H9 (cell line): ENCODE measurements at regions not wholly inside any gene's neighbourhood (a gene's known extent, or its start where the extent isn't known, plus 50 kb on each side); places are given as distances from the start of the nearest gene placed in this dataset.

ENCODE experiments used
- DNase-seq: peaks from one replicate; pipeline ENCODE4 v3.0.0-alpha.2; 2017
- H2AFZ ChIP-seq: one replicate; pipeline ENCODE4 v1.6.1; 2013; ENCODE audit warnings: mild to moderate bottlenecking, low read length, control low read depth, moderate library complexity
- H2AK5ac ChIP-seq: 2 replicates; pipeline ENCODE4 v1.6.1; 2013; ENCODE audit warnings: low read length, control low read depth, mixed read lengths; ENCODE audit not compliant: insufficient read length
- H2BK120ac ChIP-seq: one replicate; pipeline ENCODE4 v1.6.1; 2013; ENCODE audit warnings: low read depth, mild to moderate bottlenecking, low read length, control low read depth, inconsistent platforms; ENCODE audit not compliant: poor library complexity, severe bottlenecking
- H2BK12ac ChIP-seq: 2 replicates; pipeline ENCODE4 v1.6.1; 2013; ENCODE audit warnings: low read length, control low read depth, mixed read lengths, low read depth; ENCODE audit not compliant: insufficient read length
- H2BK15ac ChIP-seq: 2 replicates; pipeline ENCODE4 v1.6.1; 2013; ENCODE audit warnings: low read depth, low read length, control low read depth
- H2BK20ac ChIP-seq: one replicate; pipeline ENCODE4 v1.6.1; 2013; ENCODE audit warnings: low read depth, mild to moderate bottlenecking, low read length, control low read depth, inconsistent platforms; ENCODE audit not compliant: poor library complexity, severe bottlenecking
- H2BK5ac ChIP-seq: 2 replicates; pipeline ENCODE4 v1.6.1; 2013; ENCODE audit warnings: low read length, control low read depth, mixed read lengths; ENCODE audit not compliant: insufficient read length
- H3K14ac ChIP-seq: 2 replicates; pipeline ENCODE4 v1.6.1; 2013; ENCODE audit warnings: low read length, control low read depth; ENCODE audit not compliant: insufficient read depth
- H3K18ac ChIP-seq: 2 replicates; pipeline ENCODE4 v1.6.1; 2013; ENCODE audit warnings: low read depth, mild to moderate bottlenecking, mixed read lengths, low read length, control low read depth; ENCODE audit not compliant: insufficient read length
- H3K23ac ChIP-seq: 2 replicates; pipeline ENCODE4 v1.6.1; 2013; ENCODE audit warnings: low read length, control low read depth, mixed read lengths, low read depth; ENCODE audit not compliant: insufficient read length
- H3K23me2 ChIP-seq: 2 replicates; pipeline ENCODE4 v1.6.1; 2013; ENCODE audit warnings: low read depth, mild to moderate bottlenecking, mixed read lengths, low read length, control low read depth; ENCODE audit not compliant: insufficient read length, poor library complexity, severe bottlenecking
- H3K27ac ChIP-seq: 2 replicates; pipeline ENCODE4 v1.5.1; 2013; ENCODE audit warnings: low read length, control low read depth, mixed read lengths, low read depth; ENCODE audit not compliant: insufficient read length
- H3K27me3 ChIP-seq: 2 replicates; pipeline ENCODE4 v1.6.1; 2013; ENCODE audit warnings: low read length, control low read depth, inconsistent platforms; ENCODE audit not compliant: insufficient read depth
- H3K4ac ChIP-seq: 2 replicates; pipeline ENCODE4 v1.6.1; 2013; ENCODE audit warnings: low read depth, mild to moderate bottlenecking, control low read depth, inconsistent platforms, low read length, moderate library complexity
- H3K4me1 ChIP-seq: 2 replicates; pipeline ENCODE4 v1.6.1; 2013; ENCODE audit warnings: low read length, control low read depth, inconsistent platforms; ENCODE audit not compliant: insufficient read depth
- H3K4me2 ChIP-seq: 2 replicates; pipeline ENCODE4 v1.6.1; 2013; ENCODE audit warnings: low read length, control low read depth, mixed read lengths; ENCODE audit not compliant: insufficient read length, insufficient read depth
- H3K56ac ChIP-seq: 2 replicates; pipeline ENCODE4 v1.6.1; 2013; ENCODE audit warnings: low read depth, mild to moderate bottlenecking, mixed read lengths, low read length, control low read depth; ENCODE audit not compliant: insufficient read length
- H3K79me1 ChIP-seq: 2 replicates; pipeline ENCODE4 v1.6.1; 2013; ENCODE audit warnings: low read depth, mild to moderate bottlenecking, moderate library complexity, low read length, control low read depth, inconsistent platforms; ENCODE audit not compliant: insufficient read depth, poor library complexity, severe bottlenecking
- H3K79me2 ChIP-seq: 2 replicates; pipeline ENCODE4 v1.6.1; 2013; ENCODE audit warnings: low read length, control low read depth, inconsistent platforms; ENCODE audit not compliant: insufficient read depth
- H3K9ac ChIP-seq: 2 replicates; pipeline ENCODE4 v1.6.1; 2013; ENCODE audit warnings: low read length, control low read depth, mixed read lengths; ENCODE audit not compliant: insufficient read length; ENCODE audit errors: extremely low read depth
- H3K9me3 ChIP-seq: one replicate; pipeline ENCODE4 v1.6.1; 2013; ENCODE audit warnings: low read depth, low read length, inconsistent platforms; ENCODE audit not compliant: control insufficient read depth
- H3T11ph ChIP-seq: one replicate; pipeline ENCODE4 v1.6.1; 2013; ENCODE audit warnings: mild to moderate bottlenecking, low read length, control low read depth, inconsistent platforms
- H4K20me1 ChIP-seq: one replicate; pipeline ENCODE4 v1.6.1; 2013; ENCODE audit not compliant: control insufficient read depth, insufficient read length, insufficient read depth
- H4K5ac ChIP-seq: 2 replicates; pipeline ENCODE4 v1.6.1; 2013; ENCODE audit warnings: low read depth, mild to moderate bottlenecking, mixed read lengths, low read length, control low read depth; ENCODE audit not compliant: insufficient read length
- H4K8ac ChIP-seq: replicated peaks from 2 replicates; pipeline ENCODE4 v1.6.1; 2013; ENCODE audit warnings: low read length, control low read depth, mixed read lengths, low read depth; ENCODE audit not compliant: insufficient read length
- H4K91ac ChIP-seq: 2 replicates; pipeline ENCODE4 v1.6.1; 2013; ENCODE audit warnings: low read depth, mild to moderate bottlenecking, moderate library complexity, mixed read lengths, low read length, control low read depth; ENCODE audit not compliant: insufficient read length
- H3K27ac Mint-ChIP-seq, 3 experiments: 2 replicates in 2 of 3; 3 replicates in 1 of 3; pipeline ENCODE4 v1.8.0; 2020 to 2021; ENCODE audit warnings: mixed read lengths in 3 of 3, mild to moderate bottlenecking in 1 of 3, moderate library complexity in 1 of 3
- H3K27me3 Mint-ChIP-seq: 2 replicates; pipeline ENCODE4 v1.8.0; 2021; ENCODE audit warnings: low read depth, mild to moderate bottlenecking, moderate library complexity, mixed read lengths
- H3K36me3 Mint-ChIP-seq, 3 experiments: 2 replicates in 2 of 3; 3 replicates in 1 of 3; pipeline ENCODE4 v1.8.0; 2020 to 2021; ENCODE audit warnings: low read depth in 3 of 3, mixed read lengths in 3 of 3; ENCODE audit not compliant: insufficient read depth in 1 of 3
- H3K4me1 Mint-ChIP-seq, 2 experiments: 2 replicates each; pipeline ENCODE4 v1.8.0; 2020; ENCODE audit warnings: mixed read lengths in 2 of 2
- H3K4me3 Mint-ChIP-seq, 2 experiments: 2 replicates in 1 of 2; 3 replicates in 1 of 2; pipeline ENCODE4 v1.8.0; 2020 to 2021; ENCODE audit warnings: mild to moderate bottlenecking in 2 of 2, mixed read lengths in 2 of 2, moderate library complexity in 1 of 2
- H3K9me3 Mint-ChIP-seq, 2 experiments: 2 replicates in 1 of 2; 3 replicates in 1 of 2; pipeline ENCODE4 v1.8.0; 2020; ENCODE audit warnings: mild to moderate bottlenecking in 2 of 2, mixed read lengths in 2 of 2, moderate library complexity in 1 of 2
- WGBS: extraction: QIAGEN DNeasy Blood & Tissue Kit; methylation state at CpG from one replicate; pipeline ENCODE4 v1.1.7; 2013; ENCODE audit warnings: missing lambda C conversion rate, low lambda C conversion rate, mixed read lengths; ENCODE audit not compliant: insufficient read length; ENCODE audit errors: extremely low coverage; 5-methylcytosine and 5-hydroxymethylcytosine counted together
- TF ChIP-seq, protein P1 (sequence below): fragments of 200-600 bp; sonication (generic); conservative IDR thresholded peaks from 3 replicates; pipeline ENCODE4 v1.8.0; 2021; ENCODE audit warnings: antibody characterized with exemption, mild to moderate bottlenecking

- Histone ChIP-seq H3K4me1 (no peaks in the 10 kb centered on the region), H3K27me3 (no peaks in the 10 kb centered on the region), H3K14ac (no peak overlapping the region), H3K23me2 (no peaks in the 10 kb centered on the region), H3K27ac (no peak overlapping the region), H4K8ac (no peak overlapping the region), H3K4ac (no peak overlapping the region), H2BK120ac (no peak overlapping the region), H3T11ph (no peak overlapping the region), H4K91ac (no peak overlapping the region), H4K5ac (no peak overlapping the region), H3K79me2 (no peaks in the 10 kb centered on the region), H3K9me3 (no peaks in the 10 kb centered on the region), H3K4me2 (no peak overlapping the region), H2BK5ac (no peak overlapping the region), H3K18ac (no peak overlapping the region), H2BK15ac (no peak overlapping the region), H4K20me1 (no peaks in the 10 kb centered on the region), H2AFZ (no peak overlapping the region), H3K23ac (no peak overlapping the region), H2AK5ac (no peak overlapping the region), H2BK20ac (no peak overlapping the region), H3K56ac (no peak overlapping the region), H3K79me1 (no peaks in the 10 kb centered on the region), H3K9ac (no peak overlapping the region), H2BK12ac (no peak overlapping the region)
- no peak overlapping the region for H3K4me3 Mint-ChIP-seq
- no peaks in the 10 kb centered on the region for H3K9me3 Mint-ChIP-seq
- DNase-seq: no peak
- no peak overlapping the region; a peak in 1 of 7 replicates for H3K27ac Mint-ChIP-seq
- H3K36me3 Mint-ChIP-seq: no peaks in the 10 kb centered on the region
- TF ChIP-seq, protein P1, sequence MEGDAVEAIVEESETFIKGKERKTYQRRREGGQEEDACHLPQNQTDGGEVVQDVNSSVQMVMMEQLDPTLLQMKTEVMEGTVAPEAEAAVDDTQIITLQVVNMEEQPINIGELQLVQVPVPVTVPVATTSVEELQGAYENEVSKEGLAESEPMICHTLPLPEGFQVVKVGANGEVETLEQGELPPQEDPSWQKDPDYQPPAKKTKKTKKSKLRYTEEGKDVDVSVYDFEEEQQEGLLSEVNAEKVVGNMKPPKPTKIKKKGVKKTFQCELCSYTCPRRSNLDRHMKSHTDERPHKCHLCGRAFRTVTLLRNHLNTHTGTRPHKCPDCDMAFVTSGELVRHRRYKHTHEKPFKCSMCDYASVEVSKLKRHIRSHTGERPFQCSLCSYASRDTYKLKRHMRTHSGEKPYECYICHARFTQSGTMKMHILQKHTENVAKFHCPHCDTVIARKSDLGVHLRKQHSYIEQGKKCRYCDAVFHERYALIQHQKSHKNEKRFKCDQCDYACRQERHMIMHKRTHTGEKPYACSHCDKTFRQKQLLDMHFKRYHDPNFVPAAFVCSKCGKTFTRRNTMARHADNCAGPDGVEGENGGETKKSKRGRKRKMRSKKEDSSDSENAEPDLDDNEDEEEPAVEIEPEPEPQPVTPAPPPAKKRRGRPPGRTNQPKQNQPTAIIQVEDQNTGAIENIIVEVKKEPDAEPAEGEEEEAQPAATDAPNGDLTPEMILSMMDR: no peak
- no peaks in the 10 kb centered on the region; the same call in 1 of the 2 replicates for H3K27me3 Mint-ChIP-seq
- WGBS: no CpG with 5 or more reads among the region's 4 CpGs
- peaks cover 0 to 22% of the 10 kb centered on the region in 2 experiments; a peak in 2 of 4 replicates for H3K4me1 Mint-ChIP-seq
Observed at GRCh38 chr18:22814329-22814703, 118.8 kb upstream of the RBBP8 start.
